ENCODE measurements at regions not wholly inside any gene's neighbourhood (a gene's known extent, or its start where the extent isn't known, plus 50 kb on each side); places are given as distances from the start of the nearest gene placed in this dataset.

GRCh38 chr6:16841241-16841640 is 80.0 kb upstream of the ATXN1 start:
- TF ChIP-seq CTCF (IDR thresholded peaks at IDR 0.05) (no peak), POLR2A (IDR thresholded peaks at IDR 0.05) (no peak)

All from adrenal gland (tissue), 5 donors.